Testis (tissue), 2 donors: ENCODE measurements at regions not wholly inside any gene's neighbourhood (a gene's known extent, or its start where the extent isn't known, plus 50 kb on each side); places are given as distances from the start of the nearest gene placed in this dataset.

Experiments used
- POLR2A ChIP-seq: fragments of 450-650 bp; IDR thresholded peaks from one replicate; pipeline ENCODE4 v1.6.1; 2017; ENCODE audit warnings: antibody characterized with exemption, mild to moderate bottlenecking, moderate library complexity
- TF ChIP-seq, protein P1 (sequence below), 3 experiments: fragments of 450-650 bp in 2 of 3; fragments of 200-600 bp in 1 of 3; sonication (generic) in 1 of 3; IDR thresholded peaks; one replicate each; pipeline ENCODE4 v1.5.1; 2016 to 2019; ENCODE audit warnings: antibody characterized with exemption in 3 of 3, mild to moderate bottlenecking in 2 of 3, moderate library complexity in 1 of 3

- TF ChIP-seq POLR2A: no peak
- TF ChIP-seq, protein P1, sequence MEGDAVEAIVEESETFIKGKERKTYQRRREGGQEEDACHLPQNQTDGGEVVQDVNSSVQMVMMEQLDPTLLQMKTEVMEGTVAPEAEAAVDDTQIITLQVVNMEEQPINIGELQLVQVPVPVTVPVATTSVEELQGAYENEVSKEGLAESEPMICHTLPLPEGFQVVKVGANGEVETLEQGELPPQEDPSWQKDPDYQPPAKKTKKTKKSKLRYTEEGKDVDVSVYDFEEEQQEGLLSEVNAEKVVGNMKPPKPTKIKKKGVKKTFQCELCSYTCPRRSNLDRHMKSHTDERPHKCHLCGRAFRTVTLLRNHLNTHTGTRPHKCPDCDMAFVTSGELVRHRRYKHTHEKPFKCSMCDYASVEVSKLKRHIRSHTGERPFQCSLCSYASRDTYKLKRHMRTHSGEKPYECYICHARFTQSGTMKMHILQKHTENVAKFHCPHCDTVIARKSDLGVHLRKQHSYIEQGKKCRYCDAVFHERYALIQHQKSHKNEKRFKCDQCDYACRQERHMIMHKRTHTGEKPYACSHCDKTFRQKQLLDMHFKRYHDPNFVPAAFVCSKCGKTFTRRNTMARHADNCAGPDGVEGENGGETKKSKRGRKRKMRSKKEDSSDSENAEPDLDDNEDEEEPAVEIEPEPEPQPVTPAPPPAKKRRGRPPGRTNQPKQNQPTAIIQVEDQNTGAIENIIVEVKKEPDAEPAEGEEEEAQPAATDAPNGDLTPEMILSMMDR (IDR thresholded peaks at IDR 0.05): no peak
Measured at GRCh38 chr2:47259829-47260228, 83.5 kb upstream of the CALM2 start.
